Left lobe of liver (tissue), 2 donors: ENCODE measurements at regions not wholly inside any gene's neighbourhood (a gene's known extent, or its start where the extent isn't known, plus 50 kb on each side); places are given as distances from the start of the nearest gene placed in this dataset.

Source experiments
- ATAC-seq: fragments of 200-7000 bp; cut with Tn5 transposase; one replicate; pipeline ENCODE4 v1.9.1; 2020; ENCODE audit warnings: mild to moderate bottlenecking, moderate library complexity
- DNase-seq: peaks from one replicate; pipeline ENCODE4 v3.0.0-alpha.2; 2020; ENCODE audit warnings: low spot score
- donor health status: DM: no; HTN: no; CAD: no; lungs with moderate emphysema.
- donor health status: DM: no; HTN: yes; CAD: no.

DNA sequence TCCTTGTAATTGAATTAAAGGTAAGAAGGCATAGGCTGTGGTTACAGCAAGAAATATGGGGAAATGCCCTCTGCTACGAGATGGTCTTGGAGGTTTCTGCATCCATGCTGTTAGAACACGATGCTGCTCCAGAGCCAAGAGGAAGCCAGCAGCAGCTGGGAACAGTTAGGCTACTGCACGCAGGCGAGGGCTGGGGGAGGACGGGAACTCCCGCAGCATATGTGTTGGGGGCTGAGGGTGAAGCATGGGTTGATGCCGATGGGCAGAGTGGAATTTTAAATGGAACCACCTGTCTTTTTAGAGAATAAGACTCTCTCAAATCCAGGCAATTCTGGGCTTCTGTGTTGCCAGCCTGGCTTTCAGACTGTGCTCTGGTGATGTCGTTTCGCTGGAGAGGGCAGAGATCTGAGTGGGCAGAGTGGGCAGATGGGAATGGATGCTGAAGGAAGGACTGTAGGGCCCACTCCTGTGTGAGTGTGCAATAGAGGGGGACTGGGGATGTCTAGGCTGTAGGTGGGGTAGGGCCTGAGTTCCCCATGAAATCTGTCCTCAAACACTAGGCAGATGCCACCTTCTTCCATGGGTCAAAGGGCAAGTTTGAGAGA is 417.0 kb upstream of the TPM1 start:
- ATAC-seq (no peak), DNase-seq (no peak)

DNA sequence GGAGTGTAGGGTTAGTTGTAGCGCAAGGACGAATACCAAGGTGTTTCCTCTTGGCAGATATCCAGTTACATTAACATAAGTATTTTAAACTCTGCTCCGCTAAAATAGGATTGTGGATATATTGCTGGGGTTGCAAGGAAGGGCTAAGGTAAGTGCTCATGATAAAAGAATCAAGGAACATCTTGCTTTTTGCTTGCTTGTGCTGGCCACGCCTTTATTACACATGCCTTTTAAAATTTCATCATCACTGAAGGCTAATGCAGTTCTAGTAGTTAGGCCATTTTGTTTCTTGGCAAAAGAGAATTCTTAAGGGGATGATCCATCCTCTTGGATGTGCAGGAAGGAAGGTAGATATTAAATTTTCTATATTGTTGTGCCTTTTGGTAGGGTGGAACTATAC is 415.6 kb upstream of the TPM1 start:
- DNase-seq (no peak), ATAC-seq (no peak)

DNA sequence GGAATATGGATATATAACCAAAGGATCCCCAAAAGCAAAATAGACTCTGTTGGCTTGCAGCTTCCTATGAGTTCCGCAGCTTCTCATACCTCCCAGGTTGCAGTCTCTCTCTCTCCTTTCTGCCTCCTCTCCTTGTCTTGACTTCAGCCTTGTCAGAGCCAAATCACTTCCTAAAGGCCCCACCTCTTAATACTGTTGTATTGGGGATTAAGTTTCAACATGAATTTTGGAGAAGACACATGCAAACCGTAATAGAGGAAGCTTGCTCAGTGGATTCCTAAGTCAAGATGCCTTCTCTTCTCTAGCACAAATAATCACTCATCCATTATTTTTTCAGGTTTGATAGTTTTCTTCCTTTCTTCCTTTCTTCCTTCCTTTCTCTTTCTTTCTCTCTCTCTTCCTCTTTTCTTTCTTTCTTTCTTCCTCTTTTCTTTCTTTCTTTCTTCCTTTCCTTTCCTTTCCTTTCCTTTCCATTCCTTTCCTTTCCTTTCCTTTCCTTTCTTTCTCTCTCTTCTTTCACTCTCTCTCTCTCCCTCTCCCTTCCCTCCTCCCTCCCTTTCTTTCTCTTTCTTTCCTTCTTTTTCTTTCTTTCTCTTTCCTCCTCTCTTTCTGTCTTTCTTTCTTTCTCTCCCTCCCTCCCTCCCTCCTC is 411.3 kb upstream of the TPM1 start:
- no peak for DNase-seq
- ATAC-seq, result no peak

DNA sequence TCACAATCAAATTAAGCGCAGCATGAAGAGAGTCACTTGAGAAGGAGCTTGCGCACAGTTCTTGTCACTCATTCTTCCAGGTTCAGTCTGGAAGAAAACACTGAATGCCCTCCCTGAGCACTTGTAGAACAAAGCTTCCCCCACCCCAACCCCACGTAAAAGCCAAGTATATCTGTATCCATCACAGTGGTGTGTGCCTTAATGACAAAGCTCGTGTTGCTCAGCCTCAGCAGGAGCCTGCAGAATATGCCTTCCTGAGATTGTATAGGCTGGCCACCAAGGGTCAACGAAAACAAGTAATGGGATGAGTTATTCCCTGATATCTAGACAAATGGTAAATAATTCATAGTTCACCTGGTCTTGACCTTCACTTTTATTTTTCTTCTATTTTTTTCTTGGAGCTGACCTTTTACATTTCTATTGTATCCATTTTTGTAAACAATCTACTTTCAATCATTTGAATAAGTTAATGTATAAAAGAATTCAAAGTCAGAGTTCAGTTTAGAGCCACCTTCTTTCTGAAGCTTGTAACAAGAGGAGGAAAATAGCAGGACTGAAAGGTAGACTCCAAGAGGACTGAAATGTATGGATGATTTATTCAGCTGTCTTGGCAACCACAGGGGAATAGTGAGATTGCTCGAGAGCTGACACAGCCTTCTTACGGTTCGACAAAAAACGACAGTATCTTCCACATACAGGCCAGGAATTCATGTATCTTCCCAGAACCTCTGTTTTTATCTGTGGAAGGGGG is 405.5 kb upstream of the TPM1 start:
- no peak for ATAC-seq
- no peak for DNase-seq

DNA sequence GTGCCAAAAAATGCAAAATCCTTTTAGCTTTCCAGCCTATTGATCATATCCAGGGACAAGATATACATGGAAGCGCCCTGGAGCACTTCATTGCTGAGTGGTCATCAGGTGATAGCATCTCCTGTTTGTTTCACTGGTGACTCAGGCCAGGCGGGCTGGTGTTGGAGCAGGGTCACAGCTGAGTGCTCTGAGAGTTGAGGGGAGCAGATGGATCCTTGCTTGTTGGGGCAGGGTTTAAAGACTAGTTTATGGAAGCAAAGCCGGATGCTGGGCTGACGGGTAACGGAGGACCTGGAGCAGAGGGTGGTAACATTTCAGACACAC is 405.0 kb upstream of the TPM1 start:
- DNase-seq (no peak), ATAC-seq (no peak)

DNA sequence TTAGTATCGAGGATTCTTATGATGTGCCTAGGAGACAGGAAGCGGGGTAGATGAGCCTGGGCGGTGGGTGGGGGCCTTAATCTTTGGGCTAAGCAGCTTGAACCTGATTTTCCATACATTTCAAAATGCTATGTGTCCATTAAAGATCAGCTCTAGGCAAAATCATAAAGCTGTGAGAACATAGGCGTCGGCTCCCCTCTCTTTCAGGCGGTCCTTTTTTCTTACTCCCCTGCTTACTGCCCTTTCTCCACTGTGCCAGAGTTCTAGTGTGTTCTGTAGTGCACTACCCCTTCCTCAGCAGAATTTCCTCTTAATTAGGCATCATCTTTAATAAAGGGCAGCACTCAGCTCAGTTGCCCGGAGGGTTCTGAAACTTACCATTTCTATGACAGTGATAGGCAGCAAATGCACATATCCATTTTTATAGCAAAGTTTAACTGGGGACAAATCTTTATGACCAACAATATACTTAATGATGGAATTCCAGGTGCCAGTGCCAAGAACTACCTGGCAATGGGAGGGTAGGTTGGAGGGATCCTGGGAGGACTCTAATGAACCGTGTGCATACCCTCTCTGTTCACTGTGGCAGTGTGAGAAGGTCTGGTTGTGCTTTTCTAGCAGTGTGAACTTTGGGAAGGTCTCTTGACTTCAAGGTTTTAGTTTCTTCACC is 404.5 kb upstream of the TPM1 start:
- DNase-seq, result no peak
- no peak for ATAC-seq

DNA sequence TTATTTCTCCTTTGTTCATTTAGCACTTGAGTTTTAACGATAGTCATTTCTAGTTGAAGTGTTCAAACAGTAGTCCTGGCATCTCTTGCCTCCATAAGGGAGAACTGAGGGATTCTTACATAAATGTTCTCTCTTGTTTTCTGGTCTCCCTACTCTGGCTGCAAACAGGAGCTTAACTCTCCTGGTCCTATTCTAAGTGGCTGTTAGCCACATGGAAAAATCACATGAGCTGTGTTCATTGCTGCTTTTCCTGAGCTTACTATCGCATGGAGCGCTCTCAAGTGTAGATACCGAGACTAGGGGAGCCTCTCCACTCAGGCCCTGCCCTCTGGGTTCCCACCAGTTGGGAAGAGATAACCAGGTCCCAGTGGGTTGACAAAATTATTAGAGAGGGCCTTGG is 403.1 kb upstream of the TPM1 start:
- no peak for ATAC-seq

DNA sequence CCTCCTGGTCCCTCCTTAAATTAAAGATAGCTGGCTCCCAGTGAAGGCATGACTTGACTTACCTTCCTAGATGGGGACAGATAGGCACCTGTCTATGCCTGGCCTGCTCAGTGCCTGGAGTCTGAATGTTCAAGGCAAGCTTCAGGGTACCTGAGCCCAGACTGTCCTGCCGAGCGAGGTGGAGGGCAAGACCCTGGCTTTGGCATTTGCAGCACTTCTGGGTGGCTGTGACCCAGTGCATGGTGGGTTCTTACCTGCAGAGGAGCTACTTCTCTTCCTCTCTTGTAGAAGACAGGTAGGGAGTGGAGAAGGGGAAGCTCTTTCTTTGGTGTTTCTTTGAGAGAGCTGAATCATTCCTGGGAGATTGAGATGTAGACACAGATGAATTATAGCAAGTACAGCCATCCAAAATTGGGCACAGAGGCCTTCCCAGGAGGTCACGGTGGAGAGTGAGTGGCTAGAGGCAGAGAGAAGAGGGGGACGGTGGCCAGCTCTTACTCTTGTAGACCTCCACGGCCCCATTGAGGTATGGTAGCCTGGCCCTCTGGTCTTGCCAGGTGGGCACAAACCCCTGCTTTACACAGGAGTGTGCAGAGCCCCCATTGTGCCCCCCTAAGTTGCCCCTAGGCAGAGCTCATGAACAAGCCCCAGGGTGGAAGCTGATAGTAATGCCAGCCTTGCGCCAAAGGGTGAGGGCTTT is 402.5 kb upstream of the TPM1 start:
- DNase-seq (no peak), ATAC-seq (no peak)

More for the DNA sequence above, 403.1 kb upstream of the TPM1 start:
- no peak for DNase-seq

DNA sequence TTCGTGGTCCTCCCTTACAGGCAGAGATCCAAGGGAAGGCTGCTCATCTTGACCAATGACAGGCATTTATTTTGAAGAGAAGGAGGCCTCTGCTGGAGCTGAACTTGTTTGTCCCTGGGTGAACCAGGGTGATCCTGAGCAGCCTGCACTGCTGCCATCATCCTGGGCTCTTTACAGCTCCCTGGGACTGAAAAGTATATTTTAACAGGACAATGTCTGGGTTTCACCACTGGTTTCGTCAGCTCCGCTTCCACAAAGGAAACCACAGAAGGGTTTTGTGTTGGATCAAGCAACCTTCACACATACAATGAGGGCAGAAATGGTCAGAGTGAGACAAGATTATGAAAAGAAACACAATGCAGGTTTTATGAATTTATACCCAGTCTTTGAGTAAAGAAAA is 400.7 kb upstream of the TPM1 start:
- DNase-seq (no peak), ATAC-seq (no peak)

DNA sequence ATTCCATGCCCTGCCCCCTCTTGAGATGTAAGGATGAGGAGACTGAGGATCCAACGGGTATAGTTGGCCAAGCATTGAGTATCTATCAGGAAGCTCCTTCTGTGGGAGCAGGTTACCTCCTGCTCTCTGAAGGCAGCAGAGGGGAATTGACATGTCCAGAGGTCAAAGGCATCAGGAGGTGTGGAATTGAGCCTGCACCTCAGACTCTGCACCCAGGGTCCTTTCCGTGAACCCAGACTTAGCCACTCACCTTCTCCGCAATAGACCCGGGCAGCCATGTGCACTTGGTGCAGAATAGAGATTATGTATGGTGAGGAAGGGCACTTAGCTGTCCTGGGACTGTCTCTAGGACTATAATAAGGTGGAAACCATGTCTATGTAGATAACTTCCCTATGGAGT is 399.0 kb upstream of the TPM1 start:
- DNase-seq (no peak), ATAC-seq (no peak)

DNA sequence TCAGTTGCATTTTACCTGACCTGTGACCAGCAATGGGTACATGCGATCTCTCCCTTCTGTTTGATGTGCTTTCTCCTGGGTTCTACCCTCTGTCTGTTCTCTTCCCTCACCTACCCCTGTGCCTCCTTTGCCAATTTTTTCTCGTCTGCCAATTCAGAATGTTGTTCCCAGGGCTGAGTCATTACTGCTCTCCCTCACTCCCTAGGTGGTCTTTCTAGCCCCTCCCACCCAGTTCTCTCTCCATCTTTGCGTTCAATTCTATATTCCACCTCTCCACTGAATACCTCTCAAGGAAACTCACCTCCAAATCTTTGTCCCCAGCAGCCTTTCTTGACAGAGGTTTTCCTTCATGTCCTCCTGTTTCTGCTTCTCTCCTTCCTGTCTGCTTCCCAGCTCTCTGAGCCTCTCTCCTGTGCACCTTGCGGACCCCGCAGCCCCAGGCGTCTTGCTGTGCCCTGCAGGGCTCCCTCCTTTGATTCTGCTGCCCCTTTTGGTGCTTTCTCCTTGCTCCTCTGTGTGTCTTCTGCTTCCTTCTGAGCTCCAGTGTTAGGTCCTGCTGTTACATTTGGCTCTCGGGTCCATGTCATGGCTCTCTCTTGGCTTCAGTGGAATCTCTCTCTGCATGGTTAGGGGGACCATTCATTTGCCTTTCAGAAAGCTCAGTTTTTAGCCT is 398.2 kb upstream of the TPM1 start:
- no peak for ATAC-seq

DNA sequence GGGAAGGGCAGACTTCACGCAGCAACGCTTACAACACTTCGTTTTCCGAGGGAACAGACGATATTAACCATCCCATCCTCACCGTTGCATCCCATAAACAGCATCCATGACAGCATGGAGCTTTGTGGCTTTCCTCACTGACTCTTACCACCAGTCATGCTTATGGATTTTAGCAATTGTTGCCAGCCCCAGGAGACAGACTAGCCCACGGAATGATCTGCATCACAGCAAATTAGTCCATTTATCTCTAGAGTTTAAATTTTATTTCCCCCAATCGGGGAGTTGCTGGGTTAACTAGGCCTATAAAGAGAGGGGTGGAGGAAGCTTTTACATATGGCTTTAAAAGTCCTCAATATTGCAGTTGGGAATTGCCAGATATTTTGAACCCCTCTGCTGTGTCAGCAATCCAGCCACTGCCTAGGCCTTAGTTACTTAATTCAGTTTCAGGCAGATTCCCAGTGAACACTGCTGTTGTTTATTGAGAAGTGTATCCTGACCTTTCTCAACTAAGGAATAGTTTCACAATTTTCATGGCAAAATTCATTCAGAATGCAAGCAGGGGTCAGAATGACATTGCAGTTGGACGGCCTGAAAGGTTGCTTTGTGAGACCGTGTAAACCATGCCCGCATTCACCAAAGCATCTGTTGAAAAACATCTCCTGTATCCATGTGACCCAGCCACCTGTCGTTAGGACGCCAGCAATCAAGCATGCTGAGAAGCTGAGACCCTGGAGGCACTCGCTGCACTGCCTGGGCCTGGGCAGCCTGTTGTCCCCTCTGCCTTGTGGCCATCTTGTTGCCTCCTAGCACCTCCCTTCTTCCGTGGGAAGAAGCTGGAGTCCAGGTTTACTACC is 397.4 kb upstream of the TPM1 start:
- DNase-seq (no peak), ATAC-seq (peak; percentile 40)

More for the DNA sequence above, 398.2 kb upstream of the TPM1 start:
- DNase-seq, result no peak

DNA sequence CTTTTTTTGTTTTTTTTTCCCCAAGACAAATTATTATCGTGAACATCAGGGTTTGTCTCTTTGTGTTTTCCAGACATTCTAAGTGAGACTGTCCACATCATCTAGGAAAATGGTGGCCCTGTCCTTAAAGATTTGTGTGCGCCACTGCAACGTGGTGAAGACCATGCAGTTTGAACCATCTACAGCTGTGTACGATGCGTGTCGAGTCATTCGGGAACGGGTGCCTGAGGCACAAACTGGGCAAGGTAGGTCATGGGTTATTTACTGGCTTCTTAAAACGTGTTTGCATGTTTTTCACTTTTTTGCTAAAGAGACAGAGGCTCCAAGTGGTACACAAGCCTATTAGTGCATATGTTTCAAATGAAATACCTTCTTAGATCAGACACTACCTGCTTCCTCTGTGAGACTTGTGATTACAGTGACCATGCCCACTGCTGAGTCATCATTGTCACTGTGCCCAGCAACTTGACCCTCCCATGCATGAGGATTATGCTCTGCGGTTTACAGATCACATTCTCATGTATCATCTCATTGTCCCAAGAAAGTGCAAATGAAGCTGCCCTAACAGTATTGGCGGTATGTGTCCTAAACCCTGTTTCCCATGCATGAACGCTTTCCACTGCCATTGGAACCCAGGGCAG is 395.2 kb upstream of the TPM1 start:
- DNase-seq, result no peak
- peak; percentile 53 for ATAC-seq

DNA sequence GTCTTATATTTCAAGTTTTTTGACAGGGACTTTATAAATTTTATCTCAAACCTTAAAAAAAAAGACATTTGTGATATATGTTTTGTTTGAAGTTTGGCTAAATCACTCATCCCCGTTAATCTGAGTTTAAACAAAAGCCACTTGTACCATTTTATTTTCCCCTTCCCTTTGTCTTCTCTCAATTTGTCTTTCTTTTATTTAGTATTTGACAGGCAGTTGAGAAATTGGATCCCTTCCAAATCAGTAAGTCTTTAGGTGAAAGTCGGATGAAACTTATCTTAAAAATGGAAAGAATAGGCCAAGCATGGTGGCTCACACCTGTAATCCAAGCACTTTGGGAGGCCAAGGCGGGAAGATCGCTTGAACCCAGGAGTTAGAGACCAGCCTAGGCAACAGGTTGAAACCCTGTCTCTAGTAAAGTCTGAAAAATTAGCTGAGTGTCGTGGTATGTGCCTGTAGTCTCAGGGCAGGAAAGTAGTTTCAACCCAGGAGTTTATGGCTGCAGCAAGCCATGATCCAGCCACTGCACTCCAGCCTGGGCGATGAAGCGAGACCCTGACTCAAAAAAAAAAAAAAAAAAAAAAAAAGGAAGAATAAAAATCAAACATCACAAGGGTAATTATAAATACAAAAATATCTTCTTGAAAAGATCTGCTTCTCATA is 394.6 kb upstream of the TPM1 start:
- no peak for ATAC-seq
- DNase-seq, result no peak

DNA sequence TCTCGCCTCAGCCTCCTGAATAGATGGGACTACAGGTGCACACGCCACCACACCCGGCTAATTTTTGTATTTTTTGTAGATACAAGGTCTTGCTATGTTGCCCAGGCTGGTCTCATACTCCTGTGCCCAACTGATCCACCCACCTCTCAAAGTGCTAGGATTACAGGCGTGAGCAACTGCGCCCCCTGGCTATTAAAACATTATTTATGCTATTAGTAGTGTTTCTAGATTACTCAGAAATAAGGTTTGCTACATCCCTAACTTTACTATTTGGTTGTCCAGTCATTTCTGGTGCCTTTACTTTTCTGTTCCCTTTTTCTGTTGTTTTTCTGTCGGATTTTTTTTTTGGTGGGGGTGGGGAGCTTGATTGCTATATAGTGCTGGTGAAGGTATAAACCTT is 393.6 kb upstream of the TPM1 start:
- ATAC-seq (peak; percentile 49), DNase-seq (no peak)

DNA sequence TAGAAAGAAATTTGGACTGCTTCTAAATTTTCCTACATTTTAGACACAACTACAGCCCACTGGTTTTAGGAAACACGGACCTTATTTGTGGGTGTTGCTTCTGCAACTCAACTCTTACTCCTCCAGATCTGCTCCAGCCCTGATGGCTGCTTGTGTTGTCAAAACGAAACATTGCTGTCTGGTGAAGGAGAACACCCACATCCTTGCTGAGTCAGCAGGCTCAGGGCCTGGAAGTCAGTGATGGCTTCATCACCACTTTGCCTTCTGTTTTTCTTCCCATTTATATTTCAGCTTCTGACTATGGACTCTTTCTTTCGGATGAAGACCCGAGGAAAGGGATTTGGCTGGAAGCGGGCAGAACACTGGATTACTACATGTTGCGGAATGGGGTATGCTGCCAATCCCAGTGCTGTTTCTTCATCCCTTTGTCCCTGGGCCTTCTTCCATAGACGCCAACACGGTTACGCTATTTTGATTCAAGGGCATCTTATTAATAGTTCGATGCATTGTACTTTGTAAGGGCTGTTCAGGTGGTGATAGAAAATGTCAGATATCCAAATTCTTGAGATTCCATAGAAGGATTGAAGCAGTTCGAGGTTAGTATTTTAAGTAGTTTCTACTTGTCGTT is 392.6 kb upstream of the TPM1 start:
- ATAC-seq (no peak), DNase-seq (no peak)

DNA sequence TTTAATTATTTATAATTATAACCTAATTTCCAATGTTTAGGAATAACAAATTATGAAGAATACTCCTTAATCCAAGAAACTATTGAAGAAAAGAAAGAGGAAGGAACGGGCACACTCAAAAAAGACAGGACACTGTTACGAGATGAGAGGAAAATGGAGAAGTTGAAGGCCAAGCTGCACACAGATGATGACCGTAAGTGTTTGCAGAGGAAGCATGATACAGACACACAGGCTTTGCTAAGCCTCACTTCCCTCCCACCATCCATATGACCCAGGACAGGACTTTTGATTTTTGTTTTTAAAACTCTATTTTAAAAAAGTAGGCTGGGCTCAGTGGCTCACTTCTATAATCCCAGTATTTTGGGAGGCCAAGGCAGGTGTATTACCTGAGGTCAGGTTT is 389.4 kb upstream of the TPM1 start:
- DNase-seq (no peak), ATAC-seq (no peak)

DNA sequence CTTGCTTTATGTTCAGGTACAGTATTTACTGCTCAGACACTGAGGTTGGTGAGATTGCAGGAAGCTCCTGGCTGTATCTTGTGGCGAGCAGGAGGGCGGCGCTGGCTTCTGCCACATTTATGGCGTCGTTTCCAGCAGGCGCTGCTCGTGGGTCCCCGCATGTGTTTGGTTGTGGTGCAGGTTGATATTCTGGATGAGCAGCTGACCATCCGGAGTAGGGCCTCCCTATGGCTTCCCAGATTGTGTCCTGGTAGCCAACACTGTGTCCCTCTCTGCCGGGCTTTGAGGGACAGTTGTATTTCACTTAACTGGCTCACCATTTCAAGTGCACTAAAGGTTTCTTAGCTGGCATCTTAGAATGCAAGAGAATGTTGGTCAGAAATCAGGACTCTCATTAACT is 386.5 kb upstream of the TPM1 start:
- DNase-seq (no peak), ATAC-seq (no peak)
